CD4-positive, alpha-beta T cell treated with Interleukin-15 for 1 hour (primary cell): ENCODE measurements at regions not wholly inside any gene's neighbourhood (a gene's known extent, or its start where the extent isn't known, plus 50 kb on each side); places are given as distances from the start of the nearest gene placed in this dataset.
"Not testable (repeated sequence)": the region's sequence is repeated elsewhere in the genome, so short reads cannot be mapped to it uniquely, and the experiment has no call there.

ENCODE experiments used
- DNase-seq: peaks from one replicate; pipeline ENCODE4 v3.0.0-alpha.2; 2020

DNA sequence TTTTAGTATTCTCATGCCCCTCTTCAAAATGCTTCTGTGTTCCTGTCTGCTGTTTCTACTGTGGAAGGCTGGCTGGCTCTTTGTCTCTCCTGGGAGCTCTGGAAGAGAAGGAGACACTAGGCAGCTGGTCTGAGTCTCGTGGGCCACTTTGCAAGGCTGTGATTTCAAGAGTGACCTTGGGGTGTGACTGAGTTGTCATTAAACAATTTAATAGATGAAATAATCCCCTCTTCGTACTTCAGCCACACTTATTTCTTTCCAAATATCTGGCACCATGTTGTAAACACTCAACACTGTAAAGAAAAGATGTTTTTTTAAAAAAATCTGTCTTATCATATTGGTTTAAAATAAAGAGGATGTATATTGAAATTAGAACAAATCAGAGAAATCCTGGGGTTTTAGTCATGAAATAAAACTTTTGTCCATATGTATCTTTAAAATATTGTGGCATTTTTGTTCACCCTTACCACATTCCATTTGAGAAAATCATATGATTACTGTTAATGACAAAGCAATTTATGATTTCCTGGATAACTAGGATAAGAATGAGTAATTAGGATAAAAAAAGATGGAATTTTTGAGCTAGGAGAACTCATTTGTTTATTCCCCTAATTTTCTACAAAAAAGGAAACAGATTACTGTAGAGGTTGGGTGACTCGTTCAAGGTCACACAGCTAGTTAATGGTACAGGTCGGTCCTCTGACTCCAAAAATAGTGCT, 200.8 kb downstream of the MAT2B start:
- DNase-seq = no peak

- no peak for DNase-seq
Measured at GRCh38 chr5:163712011-163712410, 206.6 kb downstream of the MAT2B start.

DNA sequence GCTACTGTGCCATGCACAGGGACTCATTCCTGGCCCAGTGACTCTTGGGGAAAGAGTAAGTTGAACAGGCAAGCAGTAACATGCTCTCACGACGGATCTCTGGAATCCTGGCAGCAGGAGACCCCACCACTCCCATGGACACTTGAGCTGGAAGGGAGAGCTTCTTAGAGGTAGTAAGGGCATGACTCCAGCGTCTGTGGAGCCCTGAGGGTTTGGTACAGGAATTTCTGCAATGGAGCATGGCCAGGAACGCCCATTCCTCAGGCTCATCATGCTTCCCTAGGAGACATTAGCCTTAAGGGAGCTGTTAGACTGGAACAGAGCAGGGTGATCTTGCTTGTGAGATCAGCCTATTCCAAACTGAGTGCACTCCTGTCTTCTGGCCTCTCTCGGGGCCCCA, 212.9 kb downstream of the MAT2B start:
- no peak for DNase-seq

GRCh38 chr5:163724305-163724704, 218.9 kb downstream of the MAT2B start:
- DNase-seq = no peak

GRCh38 chr5:163727028-163727427, 221.6 kb downstream of the MAT2B start:
- DNase-seq = no peak

DNA sequence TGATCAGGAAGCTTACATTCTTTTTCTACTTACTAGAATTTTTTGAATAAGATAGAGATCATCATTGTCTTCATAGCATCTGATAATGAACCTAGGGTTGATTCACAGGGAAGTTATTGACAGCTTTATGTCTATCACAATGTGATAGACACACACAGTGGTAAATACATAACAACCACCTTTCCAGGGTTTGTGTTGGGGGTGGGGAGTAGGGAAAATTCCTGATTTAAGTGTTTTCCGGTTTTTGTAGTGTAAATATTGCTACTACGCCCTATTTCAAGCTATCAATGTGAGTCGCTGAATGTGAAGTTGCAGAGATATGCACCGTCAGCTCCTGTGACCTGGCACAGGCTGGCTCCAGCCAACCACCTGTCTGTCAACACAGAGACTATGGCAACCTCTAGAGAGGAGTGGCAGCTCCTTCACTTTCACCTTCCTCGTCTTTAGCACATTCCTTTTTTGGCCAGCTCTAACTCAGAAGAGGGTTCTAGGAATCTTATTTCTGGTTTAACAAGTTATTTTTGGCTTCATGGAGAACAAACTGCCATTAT, 224.9 kb downstream of the MAT2B start:
- no peak for DNase-seq

DNA sequence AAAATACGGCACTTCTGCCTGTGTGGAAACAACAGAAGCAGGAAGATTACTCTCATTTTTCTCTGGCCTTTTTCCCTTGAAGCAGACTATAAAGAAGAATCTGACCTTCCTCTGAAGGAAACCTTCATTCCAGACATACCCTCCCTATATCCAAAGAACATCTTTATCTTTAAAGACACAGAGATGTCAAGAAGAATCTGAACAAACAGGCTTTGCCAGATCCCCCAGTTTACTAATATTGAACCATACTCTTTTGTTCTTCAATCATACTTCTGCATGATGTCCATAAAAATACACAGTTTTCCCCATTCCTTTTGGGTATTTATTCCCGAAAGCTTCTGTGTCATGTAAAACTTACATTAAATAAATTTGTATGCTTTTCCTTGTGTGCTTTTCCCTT, 225.8 kb downstream of the MAT2B start:
- no peak for DNase-seq

- DNase-seq = no peak
Measured at GRCh38 chr5:163735069-163735468, 229.7 kb downstream of the MAT2B start.

- no peak for DNase-seq
Measured at GRCh38 chr5:163747586-163747985, 242.2 kb downstream of the MAT2B start.

DNA sequence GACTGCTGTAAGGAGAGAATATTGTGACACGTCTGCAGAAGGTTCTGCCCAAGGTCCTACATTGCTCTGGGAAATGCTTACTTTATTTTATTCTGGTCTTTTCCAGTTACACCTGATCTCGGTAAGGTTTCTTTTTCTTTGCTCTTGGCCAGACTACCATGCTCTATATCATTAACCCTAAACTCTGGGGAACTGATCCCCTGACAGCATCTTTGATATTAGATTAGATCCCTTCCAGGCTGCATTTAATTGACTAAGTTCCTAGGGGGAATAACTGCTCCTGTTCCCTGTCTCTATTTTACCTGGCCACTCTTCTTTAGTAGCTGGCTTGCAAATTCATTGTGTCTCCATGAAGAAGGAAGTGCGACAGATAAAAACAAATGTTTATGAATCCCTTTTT, 243.5 kb downstream of the MAT2B start:
- no peak for DNase-seq

DNA sequence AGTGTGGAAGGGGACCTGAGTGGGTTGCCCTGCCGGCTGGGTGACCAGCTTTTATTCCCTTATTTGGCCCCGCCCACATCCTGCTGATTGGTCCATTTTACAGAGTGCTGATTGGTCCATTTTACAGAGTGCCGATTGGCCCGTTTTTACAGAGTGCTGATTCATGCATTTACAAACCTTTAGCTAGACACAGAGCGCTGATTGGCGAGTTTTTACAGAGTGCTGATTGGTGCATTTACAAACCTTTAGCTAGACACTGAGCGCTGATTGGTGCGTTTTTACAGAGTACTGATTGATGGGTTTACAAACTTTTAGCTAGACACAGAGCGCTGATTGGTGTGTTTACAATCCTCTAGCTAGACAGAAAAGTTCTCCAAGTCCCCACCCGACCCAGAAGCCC, 245.0 kb downstream of the MAT2B start:
- not testable (repeated sequence) for DNase-seq

DNA sequence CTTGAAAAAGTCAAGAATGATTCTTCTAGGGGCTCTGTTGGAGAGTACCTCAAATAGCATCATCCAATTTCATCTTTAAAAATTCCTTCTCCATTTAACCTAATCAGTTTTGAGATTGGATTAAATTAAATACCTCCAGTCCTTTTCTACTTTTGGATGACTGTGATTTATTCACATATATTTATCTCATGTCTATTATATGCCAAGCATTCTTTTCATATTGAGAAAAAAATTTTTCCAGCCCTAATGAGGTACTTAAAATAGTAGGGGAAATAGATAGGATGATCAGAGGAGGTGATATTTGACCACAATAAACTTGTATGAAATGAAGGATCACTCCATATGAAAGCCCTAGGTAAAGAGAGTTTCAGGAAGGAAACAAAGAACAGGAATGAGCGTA, 250.1 kb downstream of the MAT2B start:
- DNase-seq = no peak

DNA sequence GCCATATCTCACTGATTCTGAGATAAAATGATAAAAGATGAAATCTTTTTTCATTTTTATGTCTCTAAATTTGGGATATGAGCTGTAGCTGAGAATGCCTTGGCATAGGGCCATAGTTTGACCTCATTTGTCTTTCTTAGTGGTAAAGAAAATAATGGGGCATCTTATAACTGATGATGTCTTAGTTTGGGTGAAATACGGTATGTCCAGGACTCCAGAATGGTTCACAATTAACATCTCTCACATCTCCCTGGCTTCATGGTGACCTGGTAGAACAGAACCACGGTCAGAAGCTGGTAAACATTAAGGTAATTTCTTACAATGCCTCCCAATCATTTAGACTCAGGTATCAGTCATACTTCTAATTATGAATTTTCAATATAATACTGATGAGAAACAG, 250.8 kb downstream of the MAT2B start:
- no peak for DNase-seq

GRCh38 chr5:163757344-163757743, 251.9 kb downstream of the MAT2B start:
- DNase-seq = no peak

DNA sequence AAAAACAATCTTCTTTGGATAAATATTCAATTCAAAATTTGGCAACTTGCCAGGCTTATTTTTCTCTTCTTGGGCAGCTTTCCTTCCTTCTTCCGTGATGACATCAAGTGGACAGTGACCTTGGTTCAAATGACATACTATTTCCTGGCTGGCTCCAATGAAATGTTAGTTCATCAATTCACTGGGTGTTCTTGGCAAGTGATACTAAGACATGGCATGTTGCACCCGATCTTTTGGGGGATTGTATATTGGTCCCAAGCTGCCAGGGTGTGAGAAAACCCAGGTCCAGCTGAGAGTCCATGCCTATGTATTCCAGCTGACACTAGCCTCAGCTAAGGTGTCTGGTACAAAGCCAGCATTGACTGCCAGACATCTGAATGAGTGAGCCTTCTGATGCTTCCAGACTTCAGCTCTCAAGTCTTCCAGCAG, 252.9 kb downstream of the MAT2B start:
- DNase-seq = no peak

DNA sequence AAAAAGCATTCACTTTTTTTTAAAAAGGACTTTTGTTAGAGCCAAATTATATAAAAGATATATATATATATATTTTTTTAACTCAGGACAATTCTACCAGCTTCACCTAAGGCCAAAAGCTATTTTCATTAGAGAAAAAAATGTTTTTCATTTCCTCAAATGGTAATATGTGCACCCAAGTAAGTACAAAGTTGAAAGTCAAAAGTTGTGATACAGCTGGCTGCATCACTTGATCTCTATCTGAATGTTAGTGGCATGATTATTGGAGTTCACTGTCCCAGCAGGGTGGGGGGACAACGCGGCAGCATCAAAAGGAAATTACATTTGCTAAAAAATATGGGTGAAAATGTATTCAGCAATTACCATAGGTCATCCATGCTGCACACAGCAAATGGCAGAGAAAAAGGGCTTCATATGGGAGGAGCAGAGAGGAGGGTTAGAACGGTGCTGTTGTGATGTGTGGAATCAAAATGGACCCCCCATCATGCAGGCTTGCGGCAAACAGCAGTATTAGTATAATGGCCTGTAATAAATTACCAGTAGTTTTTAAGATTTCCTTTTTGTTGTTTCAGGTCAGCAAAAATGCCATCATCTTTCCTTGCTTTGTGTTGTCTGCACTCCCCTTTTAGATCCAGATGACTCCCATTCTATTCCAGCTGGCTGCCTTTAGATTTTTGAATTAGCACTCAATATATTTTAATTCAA, 253.7 kb downstream of the MAT2B start:
- DNase-seq = no peak

- no peak for DNase-seq
Measured at GRCh38 chr5:163760498-163760897, 255.1 kb downstream of the MAT2B start.

DNA sequence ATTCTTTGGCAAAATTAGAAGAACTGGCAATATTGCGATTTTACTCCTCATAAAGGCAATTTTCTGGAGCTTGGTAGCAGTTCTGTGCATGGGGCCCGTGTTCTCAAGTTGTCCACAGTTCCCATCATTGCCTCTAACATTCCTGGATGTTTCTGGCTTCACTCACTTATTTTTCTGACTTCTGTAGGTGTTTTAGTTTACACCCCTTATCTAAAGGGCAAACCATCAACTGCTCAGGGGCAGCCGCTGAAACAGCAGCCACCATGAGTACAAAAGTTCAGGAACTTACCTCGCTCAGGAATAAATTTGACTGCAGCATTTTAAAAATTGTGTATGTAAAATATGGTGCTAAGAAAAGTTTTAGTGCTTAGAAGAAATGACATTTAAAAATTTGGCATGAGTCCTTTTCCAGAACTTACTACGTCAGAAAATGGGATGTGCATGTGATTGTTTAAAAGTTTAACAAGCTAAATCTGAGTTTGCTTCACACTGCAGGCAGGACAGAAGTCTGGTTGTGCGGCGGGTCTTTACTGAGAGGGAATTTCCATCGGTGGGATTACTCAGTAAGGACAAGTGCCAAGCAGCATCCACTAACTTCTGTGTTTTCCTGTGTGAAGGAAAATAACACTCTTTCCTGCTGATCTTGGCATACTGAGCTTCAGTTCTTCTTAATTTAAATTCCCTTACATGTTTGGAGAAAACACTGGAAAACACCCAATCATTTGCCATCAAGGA, 261.7 kb downstream of the MAT2B start:
- DNase-seq = no peak

GRCh38 chr5:163770625-163771024, 265.2 kb downstream of the MAT2B start:
- no peak for DNase-seq

DNA sequence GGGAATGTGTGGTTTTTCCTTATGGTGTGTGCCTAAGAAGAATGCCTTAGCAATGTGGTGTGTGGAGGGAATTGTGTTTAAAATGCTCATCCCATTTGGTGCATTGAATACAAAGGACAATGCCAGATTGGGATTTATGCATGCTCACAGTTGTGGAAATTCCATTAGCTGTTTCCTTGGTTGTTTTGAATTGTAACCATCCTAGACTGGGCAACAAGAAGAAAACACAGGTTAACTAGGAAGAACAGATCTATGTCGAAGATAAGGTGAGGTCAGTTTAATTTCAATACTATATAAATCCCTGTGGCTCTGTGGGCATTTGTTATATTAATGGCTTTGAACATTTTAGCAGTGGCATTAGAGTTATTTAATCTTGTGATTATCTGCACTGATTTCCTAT, 266.8 kb downstream of the MAT2B start:
- DNase-seq = no peak

GRCh38 chr5:163772644-163773043, 267.2 kb downstream of the MAT2B start:
- DNase-seq = no peak

GRCh38 chr5:163773226-163773625, 267.8 kb downstream of the MAT2B start:
- DNase-seq = no peak

- no peak for DNase-seq
Measured at GRCh38 chr5:163789870-163790269, 284.5 kb downstream of the MAT2B start.

- DNase-seq = no peak
Measured at GRCh38 chr5:163790497-163790896, 285.1 kb downstream of the MAT2B start.
